HepG2 (cell line): ENCODE measurements at regions not wholly inside any gene's neighbourhood (a gene's known extent, or its start where the extent isn't known, plus 50 kb on each side); places are given as distances from the start of the nearest gene placed in this dataset.
A peak's percentile ranks its signal among the peaks of the same experiment; 100 is the strongest.

Experiments
- CBX2 ChIP-seq, 2 experiments: fragments of 200-600 bp in 1 of 2; sonication (generic); formaldehyde crosslinking in 1 of 2; IDR thresholded peaks; 2 replicates each; pipeline versions ENCODE4 v1.7.0 to v1.8.1; 2018 to 2022; ENCODE audit warnings: low read depth in 2 of 2, low read length in 1 of 2, mild to moderate bottlenecking in 1 of 2, missing genetic modification reagents in 1 of 2
- FOXM1 ChIP-seq: sonication (generic); formaldehyde crosslinking; IDR thresholded peaks from 2 replicates; pipeline ENCODE4 v1.5.0; 2020; ENCODE audit warnings: missing genetic modification reagents
- IRF2 ChIP-seq: IDR thresholded peaks from 2 replicates; pipeline ENCODE4 v1.6.1; 2018; ENCODE audit warnings: missing genetic modification reagents, missing compliant biosample characterization
- KDM5A ChIP-seq: fragments of 200-600 bp; sonication (generic); IDR thresholded peaks from 2 replicates; pipeline ENCODE4 v1.7.0; 2018; ENCODE audit warnings: antibody characterized with exemption, mild to moderate bottlenecking, low read length, borderline replicate concordance
- KDM6A ChIP-seq: IDR thresholded peaks from 2 replicates; pipeline ENCODE4 v1.6.1; 2016; ENCODE audit warnings: low read depth
- KLF13 ChIP-seq: sonication (generic); formaldehyde crosslinking; IDR thresholded peaks from 2 replicates; pipeline ENCODE4 v1.4.0; 2020; ENCODE audit warnings: mild to moderate bottlenecking, missing genetic modification reagents
- KLF16 ChIP-seq, 2 experiments: sonication (generic) in 1 of 2; formaldehyde crosslinking in 1 of 2; IDR thresholded peaks; 2 replicates each; pipeline versions ENCODE4 v1.6.1 to v1.8.0; 2016 to 2023; ENCODE audit warnings: missing genetic modification reagents in 2 of 2, missing compliant biosample characterization in 1 of 2
- NR3C1 ChIP-seq: sonication (generic); formaldehyde crosslinking; IDR thresholded peaks from 2 replicates; pipeline ENCODE4 v1.4.0; 2020; ENCODE audit warnings: missing genetic modification reagents
- SOX13 ChIP-seq, 3 experiments: fragments of 450-650 bp in 1 of 3; sonication (generic) in 1 of 3; formaldehyde crosslinking in 1 of 3; IDR thresholded peaks in 2 of 3; conservative IDR thresholded peaks in 1 of 3; 2 replicates each; pipeline versions ENCODE4 v1.5.0 to v1.6.1; 2016 to 2020; ENCODE audit warnings: antibody characterized with exemption in 1 of 3, mild to moderate bottlenecking in 1 of 3, missing compliant biosample characterization in 1 of 3, missing genetic modification reagents in 1 of 3, moderate library complexity in 1 of 3
- ZBTB21 ChIP-seq: sonication (generic); formaldehyde crosslinking; IDR thresholded peaks from 2 replicates; pipeline ENCODE4 v1.4.0; 2020; ENCODE audit warnings: missing genetic modification reagents
- ZNF333 ChIP-seq: sonication (generic); formaldehyde crosslinking; IDR thresholded peaks from 2 replicates; pipeline ENCODE4 v1.4.0; 2020; ENCODE audit warnings: mild to moderate bottlenecking, missing genetic modification reagents, borderline replicate concordance
- ZNF354B ChIP-seq: sonication (generic); formaldehyde crosslinking; IDR thresholded peaks from 2 replicates; pipeline ENCODE4 v1.8.0; 2022; ENCODE audit warnings: mild to moderate bottlenecking, missing genetic modification reagents
- TF ChIP-seq, protein P1 (sequence below): sonication (generic); formaldehyde crosslinking; IDR thresholded peaks from 2 replicates; pipeline ENCODE4 v1.4.0; 2020; ENCODE audit warnings: missing genetic modification reagents
- TF ChIP-seq, protein P2 (sequence below): IDR thresholded peaks from 2 replicates; pipeline ENCODE4 v1.6.1; 2016; ENCODE audit warnings: low read depth, borderline replicate concordance
- TF ChIP-seq, protein P3 (sequence below): sonication (generic); formaldehyde crosslinking; IDR thresholded peaks from 2 replicates; pipeline ENCODE4 v1.5.1; 2020; ENCODE audit warnings: missing genetic modification reagents, mild to moderate bottlenecking, borderline replicate concordance
- TF ChIP-seq, protein P4 (sequence below): sonication (generic); formaldehyde crosslinking; IDR thresholded peaks from 2 replicates; pipeline ENCODE4 v1.4.0; 2020; ENCODE audit warnings: mild to moderate bottlenecking, missing genetic modification reagents
- TF ChIP-seq, protein P5 (sequence below): sonication (generic); formaldehyde crosslinking; IDR thresholded peaks from 2 replicates; pipeline ENCODE4 v1.5.1; 2020; ENCODE audit warnings: mild to moderate bottlenecking, moderate library complexity, missing genetic modification reagents
- TF ChIP-seq, protein P6 (sequence below): sonication (generic); formaldehyde crosslinking; IDR thresholded peaks from 2 replicates; pipeline ENCODE4 v1.5.0; 2020; ENCODE audit warnings: missing genetic modification reagents

DNA sequence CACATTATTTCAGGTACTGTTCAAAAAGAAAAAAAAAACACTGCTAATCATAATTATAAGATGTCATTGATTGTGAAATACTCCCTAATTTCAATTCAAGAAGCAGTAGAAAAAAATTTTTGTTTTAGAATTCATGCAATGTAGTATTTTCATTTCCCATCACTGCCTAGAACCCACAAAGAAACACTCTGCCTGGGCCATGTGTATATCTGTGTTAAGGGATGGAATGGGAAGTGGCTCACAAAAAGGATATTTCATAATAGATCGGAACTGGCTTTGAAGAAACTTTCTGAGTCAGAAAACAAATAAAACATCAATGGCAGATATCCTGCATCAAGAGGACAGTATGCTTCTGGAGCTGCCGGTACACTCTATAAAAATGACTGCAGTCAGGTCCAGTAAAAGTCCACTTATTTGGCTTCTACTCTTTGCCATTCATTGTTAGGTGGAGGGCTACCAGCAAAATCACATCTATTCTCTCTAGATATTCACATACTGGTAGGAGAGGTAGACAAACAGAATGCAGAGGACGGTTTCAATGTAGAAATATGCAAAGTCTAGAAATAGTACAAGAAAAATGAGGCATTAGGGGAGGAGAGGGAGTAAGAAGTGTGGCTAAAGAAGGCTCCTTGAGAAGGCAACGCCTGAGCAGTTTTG, 135.0 kb upstream of the TNFAIP3 start (continued):
- TF ChIP-seq ZBTB21 (CRISPR knock-in tag) (peak; percentile 56; the same call in 1 of the 2 replicates), KDM6A (CRISPR knock-in tag) (peak; percentile 79), KLF13 (CRISPR knock-in tag) (no peak), NR3C1 (CRISPR knock-in tag) (no peak), CBX2 (IDR thresholded peaks at IDR 0.05; ENCODE audit: low read depth, low read length) (no peak), CBX2 (CRISPR knock-in tag; IDR thresholded peaks at IDR 0.05; ENCODE audit: low read depth) (no peak), ZNF354B (CRISPR knock-in tag) (no peak), SOX13 (IDR thresholded peaks at IDR 0.05) (peak; percentile 89), SOX13 (CRISPR knock-in tag; conservative IDR thresholded peaks at IDR 0.05 in 1 of 2, IDR thresholded peaks at IDR 0.05 in 1 of 2) (peak in 1 of 2 experiments; percentile 97; a peak in 2 of 4 replicates), ZNF333 (CRISPR knock-in tag) (no peak), FOXM1 (CRISPR knock-in tag) (no peak), KDM5A (peak; percentile 55; the same call in 1 of the 2 replicates), KLF16 (CRISPR knock-in tag; IDR thresholded peaks at IDR 0.05) (peak in 1 of 2 experiments; percentile 95; a peak in 2 of 4 replicates), IRF2 (CRISPR knock-in tag) (peak; percentile 90)
- TF ChIP-seq, protein P1, sequence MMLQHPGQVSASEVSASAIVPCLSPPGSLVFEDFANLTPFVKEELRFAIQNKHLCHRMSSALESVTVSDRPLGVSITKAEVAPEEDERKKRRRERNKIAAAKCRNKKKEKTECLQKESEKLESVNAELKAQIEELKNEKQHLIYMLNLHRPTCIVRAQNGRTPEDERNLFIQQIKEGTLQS (CRISPR knock-in tag), result peak; percentile 94
- TF ChIP-seq, protein P2, sequence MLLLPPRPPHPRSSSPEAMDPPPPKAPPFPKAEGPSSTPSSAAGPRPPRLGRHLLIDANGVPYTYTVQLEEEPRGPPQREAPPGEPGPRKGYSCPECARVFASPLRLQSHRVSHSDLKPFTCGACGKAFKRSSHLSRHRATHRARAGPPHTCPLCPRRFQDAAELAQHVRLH, result peak; percentile 83; the same call in 1 of the 2 replicates
- TF ChIP-seq, protein P3, sequence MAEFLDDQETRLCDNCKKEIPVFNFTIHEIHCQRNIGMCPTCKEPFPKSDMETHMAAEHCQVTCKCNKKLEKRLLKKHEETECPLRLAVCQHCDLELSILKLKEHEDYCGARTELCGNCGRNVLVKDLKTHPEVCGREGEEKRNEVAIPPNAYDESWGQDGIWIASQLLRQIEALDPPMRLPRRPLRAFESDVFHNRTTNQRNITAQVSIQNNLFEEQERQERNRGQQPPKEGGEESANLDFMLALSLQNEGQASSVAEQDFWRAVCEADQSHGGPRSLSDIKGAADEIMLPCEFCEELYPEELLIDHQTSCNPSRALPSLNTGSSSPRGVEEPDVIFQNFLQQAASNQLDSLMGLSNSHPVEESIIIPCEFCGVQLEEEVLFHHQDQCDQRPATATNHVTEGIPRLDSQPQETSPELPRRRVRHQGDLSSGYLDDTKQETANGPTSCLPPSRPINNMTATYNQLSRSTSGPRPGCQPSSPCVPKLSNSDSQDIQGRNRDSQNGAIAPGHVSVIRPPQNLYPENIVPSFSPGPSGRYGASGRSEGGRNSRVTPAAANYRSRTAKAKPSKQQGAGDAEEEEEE, result no peak
- TF ChIP-seq, protein P4, sequence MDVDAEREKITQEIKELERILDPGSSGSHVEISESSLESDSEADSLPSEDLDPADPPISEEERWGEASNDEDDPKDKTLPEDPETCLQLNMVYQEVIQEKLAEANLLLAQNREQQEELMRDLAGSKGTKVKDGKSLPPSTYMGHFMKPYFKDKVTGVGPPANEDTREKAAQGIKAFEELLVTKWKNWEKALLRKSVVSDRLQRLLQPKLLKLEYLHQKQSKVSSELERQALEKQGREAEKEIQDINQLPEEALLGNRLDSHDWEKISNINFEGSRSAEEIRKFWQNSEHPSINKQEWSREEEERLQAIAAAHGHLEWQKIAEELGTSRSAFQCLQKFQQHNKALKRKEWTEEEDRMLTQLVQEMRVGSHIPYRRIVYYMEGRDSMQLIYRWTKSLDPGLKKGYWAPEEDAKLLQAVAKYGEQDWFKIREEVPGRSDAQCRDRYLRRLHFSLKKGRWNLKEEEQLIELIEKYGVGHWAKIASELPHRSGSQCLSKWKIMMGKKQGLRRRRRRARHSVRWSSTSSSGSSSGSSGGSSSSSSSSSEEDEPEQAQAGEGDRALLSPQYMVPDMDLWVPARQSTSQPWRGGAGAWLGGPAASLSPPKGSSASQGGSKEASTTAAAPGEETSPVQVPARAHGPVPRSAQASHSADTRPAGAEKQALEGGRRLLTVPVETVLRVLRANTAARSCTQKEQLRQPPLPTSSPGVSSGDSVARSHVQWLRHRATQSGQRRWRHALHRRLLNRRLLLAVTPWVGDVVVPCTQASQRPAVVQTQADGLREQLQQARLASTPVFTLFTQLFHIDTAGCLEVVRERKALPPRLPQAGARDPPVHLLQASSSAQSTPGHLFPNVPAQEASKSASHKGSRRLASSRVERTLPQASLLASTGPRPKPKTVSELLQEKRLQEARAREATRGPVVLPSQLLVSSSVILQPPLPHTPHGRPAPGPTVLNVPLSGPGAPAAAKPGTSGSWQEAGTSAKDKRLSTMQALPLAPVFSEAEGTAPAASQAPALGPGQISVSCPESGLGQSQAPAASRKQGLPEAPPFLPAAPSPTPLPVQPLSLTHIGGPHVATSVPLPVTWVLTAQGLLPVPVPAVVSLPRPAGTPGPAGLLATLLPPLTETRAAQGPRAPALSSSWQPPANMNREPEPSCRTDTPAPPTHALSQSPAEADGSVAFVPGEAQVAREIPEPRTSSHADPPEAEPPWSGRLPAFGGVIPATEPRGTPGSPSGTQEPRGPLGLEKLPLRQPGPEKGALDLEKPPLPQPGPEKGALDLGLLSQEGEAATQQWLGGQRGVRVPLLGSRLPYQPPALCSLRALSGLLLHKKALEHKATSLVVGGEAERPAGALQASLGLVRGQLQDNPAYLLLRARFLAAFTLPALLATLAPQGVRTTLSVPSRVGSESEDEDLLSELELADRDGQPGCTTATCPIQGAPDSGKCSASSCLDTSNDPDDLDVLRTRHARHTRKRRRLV (CRISPR knock-in tag), result peak; percentile 47; the same call in 1 of the 2 replicates
- TF ChIP-seq, protein P5, sequence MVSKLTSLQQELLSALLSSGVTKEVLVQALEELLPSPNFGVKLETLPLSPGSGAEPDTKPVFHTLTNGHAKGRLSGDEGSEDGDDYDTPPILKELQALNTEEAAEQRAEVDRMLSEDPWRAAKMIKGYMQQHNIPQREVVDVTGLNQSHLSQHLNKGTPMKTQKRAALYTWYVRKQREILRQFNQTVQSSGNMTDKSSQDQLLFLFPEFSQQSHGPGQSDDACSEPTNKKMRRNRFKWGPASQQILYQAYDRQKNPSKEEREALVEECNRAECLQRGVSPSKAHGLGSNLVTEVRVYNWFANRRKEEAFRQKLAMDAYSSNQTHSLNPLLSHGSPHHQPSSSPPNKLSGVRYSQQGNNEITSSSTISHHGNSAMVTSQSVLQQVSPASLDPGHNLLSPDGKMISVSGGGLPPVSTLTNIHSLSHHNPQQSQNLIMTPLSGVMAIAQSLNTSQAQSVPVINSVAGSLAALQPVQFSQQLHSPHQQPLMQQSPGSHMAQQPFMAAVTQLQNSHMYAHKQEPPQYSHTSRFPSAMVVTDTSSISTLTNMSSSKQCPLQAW (CRISPR knock-in tag), result peak; percentile 72; the same call in 1 of the 2 replicates
- TF ChIP-seq, protein P6, sequence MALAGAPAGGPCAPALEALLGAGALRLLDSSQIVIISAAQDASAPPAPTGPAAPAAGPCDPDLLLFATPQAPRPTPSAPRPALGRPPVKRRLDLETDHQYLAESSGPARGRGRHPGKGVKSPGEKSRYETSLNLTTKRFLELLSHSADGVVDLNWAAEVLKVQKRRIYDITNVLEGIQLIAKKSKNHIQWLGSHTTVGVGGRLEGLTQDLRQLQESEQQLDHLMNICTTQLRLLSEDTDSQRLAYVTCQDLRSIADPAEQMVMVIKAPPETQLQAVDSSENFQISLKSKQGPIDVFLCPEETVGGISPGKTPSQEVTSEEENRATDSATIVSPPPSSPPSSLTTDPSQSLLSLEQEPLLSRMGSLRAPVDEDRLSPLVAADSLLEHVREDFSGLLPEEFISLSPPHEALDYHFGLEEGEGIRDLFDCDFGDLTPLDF (CRISPR knock-in tag), result no peak
